ENCODE measurements at regions not wholly inside any gene's neighbourhood (a gene's known extent, or its start where the extent isn't known, plus 50 kb on each side); places are given as distances from the start of the nearest gene placed in this dataset.
"Not testable (repeated sequence)": the region's sequence is repeated elsewhere in the genome, so short reads cannot be mapped to it uniquely, and the experiment has no call there.

- DNase-seq = no peak
Measured at GRCh38 chr3:28575746-28576613, 227.4 kb upstream of the AZI2 start.

- DNase-seq = no peak
Measured at GRCh38 chr3:28576614-28577200, 228.1 kb upstream of the AZI2 start.

GRCh38 chr3:28577941-28578500, 229.4 kb upstream of the AZI2 start:
- DNase-seq = no peak

GRCh38 chr3:28586325-28586724, 237.7 kb upstream of the AZI2 start:
- no peak for DNase-seq

GRCh38 chr3:28587723-28588122, 239.1 kb upstream of the AZI2 start:
- no peak for DNase-seq

- no peak for DNase-seq
Measured at GRCh38 chr3:28590216-28590615, 241.6 kb upstream of the AZI2 start.

GRCh38 chr3:28590860-28591259, 242.2 kb upstream of the AZI2 start:
- no peak for DNase-seq

GRCh38 chr3:28595372-28595771, 246.7 kb upstream of the AZI2 start:
- DNase-seq = no peak

GRCh38 chr3:28597452-28597851, 248.8 kb upstream of the AZI2 start:
- DNase-seq = no peak

- DNase-seq = no peak
Measured at GRCh38 chr3:28598165-28598564, 249.5 kb upstream of the AZI2 start.

- no peak for DNase-seq
Measured at GRCh38 chr3:28601291-28601690, 252.7 kb upstream of the AZI2 start.

GRCh38 chr3:28606283-28606682, 257.7 kb upstream of the AZI2 start:
- DNase-seq = no peak

- DNase-seq = no peak
Measured at GRCh38 chr3:28612232-28612631, 263.6 kb upstream of the AZI2 start.

- no peak for DNase-seq
Measured at GRCh38 chr3:28613511-28614106, 265.0 kb upstream of the AZI2 start.

GRCh38 chr3:28615071-28615470, 266.4 kb upstream of the AZI2 start:
- no peak for DNase-seq

- no peak for DNase-seq
Measured at GRCh38 chr3:28615971-28616370, 267.3 kb upstream of the AZI2 start.

GRCh38 chr3:28617821-28618220, 269.2 kb upstream of the AZI2 start:
- no peak for DNase-seq

- DNase-seq = no peak
Measured at GRCh38 chr3:28623106-28623505, 274.5 kb upstream of the AZI2 start.

GRCh38 chr3:28624084-28624483, 275.5 kb upstream of the AZI2 start:
- no peak for DNase-seq

- DNase-seq = not testable (repeated sequence)
Measured at GRCh38 chr3:28627843-28628242, 279.2 kb upstream of the AZI2 start.

- DNase-seq = no peak
Measured at GRCh38 chr3:28634019-28634418, 285.4 kb upstream of the AZI2 start.

GRCh38 chr3:28637742-28638141, 289.1 kb upstream of the AZI2 start:
- no peak for DNase-seq

GRCh38 chr3:28645149-28645548, 296.5 kb upstream of the AZI2 start:
- DNase-seq = no peak

- DNase-seq = no peak
Measured at GRCh38 chr3:28646435-28646834, 297.8 kb upstream of the AZI2 start.
